ENCODE measurements at regions not wholly inside any gene's neighbourhood (a gene's known extent, or its start where the extent isn't known, plus 50 kb on each side); places are given as distances from the start of the nearest gene placed in this dataset.

DNA sequence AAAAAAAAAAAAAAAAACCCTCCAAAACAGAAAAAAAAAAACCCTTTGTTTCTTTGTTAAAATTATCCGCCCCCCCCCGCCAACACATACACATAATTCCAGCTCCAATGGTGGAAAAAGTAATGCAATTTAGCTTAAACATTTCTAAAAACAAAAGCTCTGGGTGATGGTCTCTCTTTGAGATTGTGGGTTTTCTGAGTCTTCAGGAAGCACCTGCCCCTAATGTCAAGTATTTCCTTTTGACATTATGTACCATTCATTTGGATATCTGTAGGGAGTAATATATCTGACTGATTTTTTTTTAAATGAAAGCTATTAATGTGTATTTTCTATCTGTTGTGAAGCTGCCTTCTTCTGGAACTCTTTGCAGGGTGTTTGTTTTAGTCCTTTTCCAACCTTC, 389.7 kb downstream of the TAF11L14 start (continued):
- TF ChIP-seq, protein P1, sequence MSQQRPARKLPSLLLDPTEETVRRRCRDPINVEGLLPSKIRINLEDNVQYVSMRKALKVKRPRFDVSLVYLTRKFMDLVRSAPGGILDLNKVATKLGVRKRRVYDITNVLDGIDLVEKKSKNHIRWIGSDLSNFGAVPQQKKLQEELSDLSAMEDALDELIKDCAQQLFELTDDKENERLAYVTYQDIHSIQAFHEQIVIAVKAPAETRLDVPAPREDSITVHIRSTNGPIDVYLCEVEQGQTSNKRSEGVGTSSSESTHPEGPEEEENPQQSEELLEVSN (IDR thresholded peaks at IDR 0.05) = no peak
- TF ChIP-seq CHD2 (IDR thresholded peaks at IDR 0.05; ENCODE audit: low read length) (no peak), KDM4A (IDR thresholded peaks at IDR 0.05; ENCODE audit: low read depth, low read length, severe bottlenecking) (no peak), SP1 (IDR thresholded peaks at IDR 0.05; ENCODE audit: low read depth, low read length) (no peak), TEAD4 (IDR thresholded peaks at IDR 0.05; ENCODE audit: low read depth, low read length) (no peak), SIN3A (conservative IDR thresholded peaks at IDR 0.05 in 1 of 2, IDR thresholded peaks at IDR 0.05 in 1 of 2; ENCODE audit: low read depth in 1 of 2, low read length in 2 of 2) (no peak), HDAC6 (IDR thresholded peaks at IDR 0.05; ENCODE audit: low read depth, low read length) (no peak), YY1 (IDR thresholded peaks at IDR 0.05; ENCODE audit: low read depth, low read length) (no peak), NRF1 (IDR thresholded peaks at IDR 0.05; ENCODE audit: low read depth, low read length) (no peak), SIRT6 (IDR thresholded peaks at IDR 0.05; ENCODE audit: low read length) (no peak), RNF2 (IDR thresholded peaks at IDR 0.05; ENCODE audit: borderline replicate concordance, low read depth, low read length, missing control alignments, poor library complexity, severe bottlenecking) (no peak), POLR2AphosphoS5 (IDR thresholded peaks at IDR 0.05; ENCODE audit: low read depth, low read length) (no peak), SP4 (IDR thresholded peaks at IDR 0.05; ENCODE audit: low read length) (no peak), CBX8 (IDR thresholded peaks at IDR 0.05; ENCODE audit: borderline replicate concordance, low read depth, low read length) (no peak), EGR1 (IDR thresholded peaks at IDR 0.05; ENCODE audit: borderline replicate concordance, low read depth, low read length) (no peak), EZH2 (IDR thresholded peaks at IDR 0.05; ENCODE audit: low read depth, low read length, severe bottlenecking) (no peak), JUND (IDR thresholded peaks at IDR 0.05; ENCODE audit: low read length) (no peak), NANOG (IDR thresholded peaks at IDR 0.05; ENCODE audit: insufficient read depth, low read depth, low read length, poor library complexity, severe bottlenecking) (no peak), ZNF274 (IDR thresholded peaks at IDR 0.05; ENCODE audit: borderline replicate concordance, extremely low read depth, low read length) (no peak)

All from H1 (cell line).